ENCODE measurements at regions not wholly inside any gene's neighbourhood (a gene's known extent, or its start where the extent isn't known, plus 50 kb on each side); places are given as distances from the start of the nearest gene placed in this dataset.
A peak's percentile ranks its signal among the peaks of the same experiment; 100 is the strongest.

DNA sequence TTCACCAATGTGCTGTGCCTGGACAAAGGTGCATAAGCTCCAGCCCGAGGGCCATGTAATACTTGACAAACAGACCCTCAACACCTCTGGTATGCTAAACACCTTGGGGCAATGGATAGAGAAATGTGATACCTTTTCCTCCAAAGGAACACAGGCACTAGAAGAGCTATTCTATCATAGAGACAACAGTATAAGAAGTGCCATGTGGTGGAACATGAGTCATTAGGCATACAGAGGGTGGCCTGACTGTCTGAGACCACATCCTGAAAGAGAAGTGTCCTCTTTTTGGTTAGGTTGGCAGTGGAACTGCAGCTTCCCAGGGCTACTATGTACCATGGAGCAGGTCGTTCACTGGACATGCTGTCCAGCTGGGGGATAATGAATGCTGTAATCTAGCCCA lies 153.9 kb downstream of the INSIG2 start:
- no peaks in the 10 kb centered on the region for H3K79me2 ChIP-seq (ENCODE audit: low read depth)
- H2AFZ ChIP-seq (replicated peaks), result no peak overlapping the region
- no peaks in the 10 kb centered on the region for H3K27me3 ChIP-seq
- no peak overlapping the region for H3K4me2 ChIP-seq
- H3K4me1 ChIP-seq, result no peaks in the 10 kb centered on the region
- no peaks in the 10 kb centered on the region for H3K9me3 ChIP-seq (ENCODE audit: low read depth)
- TF ChIP-seq, protein P1, sequence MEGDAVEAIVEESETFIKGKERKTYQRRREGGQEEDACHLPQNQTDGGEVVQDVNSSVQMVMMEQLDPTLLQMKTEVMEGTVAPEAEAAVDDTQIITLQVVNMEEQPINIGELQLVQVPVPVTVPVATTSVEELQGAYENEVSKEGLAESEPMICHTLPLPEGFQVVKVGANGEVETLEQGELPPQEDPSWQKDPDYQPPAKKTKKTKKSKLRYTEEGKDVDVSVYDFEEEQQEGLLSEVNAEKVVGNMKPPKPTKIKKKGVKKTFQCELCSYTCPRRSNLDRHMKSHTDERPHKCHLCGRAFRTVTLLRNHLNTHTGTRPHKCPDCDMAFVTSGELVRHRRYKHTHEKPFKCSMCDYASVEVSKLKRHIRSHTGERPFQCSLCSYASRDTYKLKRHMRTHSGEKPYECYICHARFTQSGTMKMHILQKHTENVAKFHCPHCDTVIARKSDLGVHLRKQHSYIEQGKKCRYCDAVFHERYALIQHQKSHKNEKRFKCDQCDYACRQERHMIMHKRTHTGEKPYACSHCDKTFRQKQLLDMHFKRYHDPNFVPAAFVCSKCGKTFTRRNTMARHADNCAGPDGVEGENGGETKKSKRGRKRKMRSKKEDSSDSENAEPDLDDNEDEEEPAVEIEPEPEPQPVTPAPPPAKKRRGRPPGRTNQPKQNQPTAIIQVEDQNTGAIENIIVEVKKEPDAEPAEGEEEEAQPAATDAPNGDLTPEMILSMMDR (IDR thresholded peaks at IDR 0.05), result no peak
- TF ChIP-seq EZH2phosphoT487 (IDR thresholded peaks at IDR 0.05), result no peak
- no peak for TF ChIP-seq EZH2 (IDR thresholded peaks at IDR 0.05)
- no peaks in the 10 kb centered on the region for H3F3A ChIP-seq (ENCODE audit: low read depth)
- H3K27me3 Mint-ChIP-seq (ENCODE audit: insufficient read depth, low read depth), result peaks cover 6% of the 10 kb centered on the region
- H3K36me3 Mint-ChIP-seq, result peaks cover 6% of the 10 kb centered on the region
- H3K4me3 Mint-ChIP-seq, result no peak overlapping the region
- H4K20me1 ChIP-seq (ENCODE audit: low read depth), result no peaks in the 10 kb centered on the region
- H3K27ac Mint-ChIP-seq, result peak overlapping the region; percentile 15
- H3K27ac ChIP-seq, result no peak overlapping the region
- H3K9ac ChIP-seq, result no peak overlapping the region
- peaks cover 17% of the 10 kb centered on the region for H3K9me3 Mint-ChIP-seq
- peaks cover 8% of the 10 kb centered on the region for H3K4me1 Mint-ChIP-seq
- no peak for DNase-seq (ENCODE audit: low spot score)
- no peak overlapping the region for H3K4me3 ChIP-seq
- no peaks in the 10 kb centered on the region for H3K36me3 ChIP-seq

GRCh38 chr2:118241128-118241527 lies 152.9 kb downstream of the INSIG2 start:
- TF ChIP-seq, protein P1 (IDR thresholded peaks at IDR 0.05), result no peak
- no peak for TF ChIP-seq EZH2phosphoT487 (IDR thresholded peaks at IDR 0.05)
- TF ChIP-seq EZH2 (IDR thresholded peaks at IDR 0.05), result no peak
- H3K27me3 ChIP-seq, result no peaks in the 10 kb centered on the region
- H3K79me2 ChIP-seq (ENCODE audit: low read depth), result no peaks in the 10 kb centered on the region
- no peaks in the 10 kb centered on the region for H3K36me3 ChIP-seq
- no peak overlapping the region for H3K4me3 ChIP-seq
- no peak overlapping the region for H2AFZ ChIP-seq (replicated peaks)
- no peak overlapping the region for H3K27ac Mint-ChIP-seq
- peaks cover 7% of the 10 kb centered on the region for H3K27me3 Mint-ChIP-seq (ENCODE audit: insufficient read depth, low read depth)
- peaks cover 6% of the 10 kb centered on the region for H3K36me3 Mint-ChIP-seq
- H4K20me1 ChIP-seq (ENCODE audit: low read depth), result no peaks in the 10 kb centered on the region
- H3K27ac ChIP-seq, result no peak overlapping the region
- H3F3A ChIP-seq (ENCODE audit: low read depth), result no peaks in the 10 kb centered on the region
- peaks cover 24% of the 10 kb centered on the region for H3K9me3 Mint-ChIP-seq
- no peaks in the 10 kb centered on the region for H3K9me3 ChIP-seq (ENCODE audit: low read depth)
- no peaks in the 10 kb centered on the region for H3K4me1 ChIP-seq
- H3K9ac ChIP-seq, result no peak overlapping the region
- no peak overlapping the region for H3K4me3 Mint-ChIP-seq
- H3K4me1 Mint-ChIP-seq, result peaks cover 8% of the 10 kb centered on the region
- H3K4me2 ChIP-seq, result no peak overlapping the region
- DNase-seq (ENCODE audit: low spot score), result no peak

- Histone ChIP-seq H2AFZ (replicated peaks) (no peak overlapping the region), H3K4me2 (no peak overlapping the region)
- no peak for TF ChIP-seq EZH2 (IDR thresholded peaks at IDR 0.05)
- TF ChIP-seq, protein P1 (IDR thresholded peaks at IDR 0.05), result no peak
- no peak for TF ChIP-seq EZH2phosphoT487 (IDR thresholded peaks at IDR 0.05)
These were observed 152.0 kb downstream of the INSIG2 start for GRCh38 chr2:118240276-118240675.

More at GRCh38 chr2:118240276-118240675, 152.0 kb downstream of the INSIG2 start:
- H3K4me3 Mint-ChIP-seq, result no peak overlapping the region
- no peaks in the 10 kb centered on the region for H4K20me1 ChIP-seq (ENCODE audit: low read depth)
- no peaks in the 10 kb centered on the region for H3F3A ChIP-seq (ENCODE audit: low read depth)
- H3K9me3 Mint-ChIP-seq, result peaks cover 25% of the 10 kb centered on the region
- peaks cover 6% of the 10 kb centered on the region for H3K36me3 Mint-ChIP-seq
- no peaks in the 10 kb centered on the region for H3K36me3 ChIP-seq
- no peaks in the 10 kb centered on the region for H3K79me2 ChIP-seq (ENCODE audit: low read depth)
- no peak overlapping the region for H3K27ac ChIP-seq
- no peaks in the 10 kb centered on the region for H3K9me3 ChIP-seq (ENCODE audit: low read depth)
- no peak for DNase-seq (ENCODE audit: low spot score)
- no peak overlapping the region for H3K4me3 ChIP-seq
- H3K27me3 ChIP-seq, result no peaks in the 10 kb centered on the region
- H3K4me1 ChIP-seq, result no peaks in the 10 kb centered on the region
- no peak overlapping the region for H3K27ac Mint-ChIP-seq
- peaks cover 10% of the 10 kb centered on the region for H3K27me3 Mint-ChIP-seq (ENCODE audit: insufficient read depth, low read depth)
- H3K9ac ChIP-seq, result no peak overlapping the region
- peaks cover 11% of the 10 kb centered on the region for H3K4me1 Mint-ChIP-seq

All from neural progenitor cell (in vitro differentiated cells).